Osteoblast (primary cell): ENCODE measurements at regions not wholly inside any gene's neighbourhood (a gene's known extent, or its start where the extent isn't known, plus 50 kb on each side); places are given as distances from the start of the nearest gene placed in this dataset.

Experiments
- DNase-seq: peaks from one replicate; pipeline ENCODE4 v3.0.0; 2011; ENCODE audit warnings: low spot score, mixed read lengths; ENCODE audit not compliant: insufficient read length; ENCODE audit errors: missing footprints
- H2AFZ ChIP-seq: 2 replicates; pipeline ENCODE4 v1.6.0; 2011; ENCODE audit warnings: mild to moderate bottlenecking, low read length
- H3K27ac ChIP-seq: 2 replicates; pipeline ENCODE4 v1.5.1; 2011; ENCODE audit warnings: mild to moderate bottlenecking, low read depth, low read length, moderate library complexity
- H3K27me3 ChIP-seq: 2 replicates; pipeline ENCODE4 v1.6.0; 2012; ENCODE audit warnings: mild to moderate bottlenecking, control low read depth, inconsistent platforms, low read length, moderate library complexity; ENCODE audit not compliant: insufficient read depth
- H3K36me3 ChIP-seq: 2 replicates; pipeline ENCODE4 v1.5.1; 2011; ENCODE audit warnings: mild to moderate bottlenecking, low read length, control low read depth, moderate library complexity; ENCODE audit not compliant: insufficient read depth
- H3K4me1 ChIP-seq: 2 replicates; pipeline ENCODE4 v1.5.1; 2011; ENCODE audit warnings: mild to moderate bottlenecking, low read length, control low read depth, moderate library complexity; ENCODE audit not compliant: insufficient read depth
- H3K4me2 ChIP-seq: 2 replicates; pipeline ENCODE4 v1.6.0; 2011; ENCODE audit warnings: mild to moderate bottlenecking, low read length; ENCODE audit not compliant: insufficient read depth
- H3K4me3 ChIP-seq: fragments of 200-600 bp; sonication (generic); 3 replicates; pipeline ENCODE4 v1.5.1; 2012; ENCODE audit warnings: mild to moderate bottlenecking, low read length, inconsistent platforms; ENCODE audit not compliant: insufficient read depth
- H3K79me2 ChIP-seq: 2 replicates; pipeline ENCODE4 v1.6.0; 2012; ENCODE audit warnings: mild to moderate bottlenecking, low read length, control low read depth, inconsistent platforms; ENCODE audit not compliant: insufficient read depth
- H3K9me3 ChIP-seq: 2 replicates; pipeline ENCODE4 v1.5.1; 2011; ENCODE audit warnings: low read depth, low read length, control low read depth
- H4K20me1 ChIP-seq: 2 replicates; pipeline ENCODE4 v1.6.0; 2012; ENCODE audit warnings: mild to moderate bottlenecking, low read length, control low read depth; ENCODE audit not compliant: insufficient read depth
- CTCF ChIP-seq: IDR thresholded peaks from 2 replicates; pipeline ENCODE4 v1.5.1; 2011; ENCODE audit warnings: mild to moderate bottlenecking, low read depth, low read length, moderate library complexity; ENCODE audit errors: extremely low read depth

- no peak for TF ChIP-seq CTCF
- no peak for DNase-seq
- H3K27me3 ChIP-seq, result no peaks in the 10 kb centered on the region
These were observed 259.4 kb downstream of the CCSER2 start for GRCh38 chr10:84587789-84588188.

GRCh38 chr10:84588426-84588825 lies 260.0 kb downstream of the CCSER2 start:
- no peak for DNase-seq
- no peak for TF ChIP-seq CTCF

More at GRCh38 chr10:84587789-84588188, 259.4 kb downstream of the CCSER2 start:
- no peaks in the 10 kb centered on the region for H4K20me1 ChIP-seq
- H3K36me3 ChIP-seq, result no peaks in the 10 kb centered on the region
- no peaks in the 10 kb centered on the region for H3K79me2 ChIP-seq
- no peaks in the 10 kb centered on the region for H3K9me3 ChIP-seq
- H3K4me3 ChIP-seq, result no peak overlapping the region
- H3K4me2 ChIP-seq, result no peak overlapping the region
- H3K27ac ChIP-seq, result no peak overlapping the region
- no peaks in the 10 kb centered on the region for H3K4me1 ChIP-seq
- H2AFZ ChIP-seq, result no peak overlapping the region

GRCh38 chr10:84588971-84589370 lies 260.6 kb downstream of the CCSER2 start:
- Histone ChIP-seq H3K79me2 (no peaks in the 10 kb centered on the region), H3K27me3 (no peaks in the 10 kb centered on the region), H3K9me3 (no peaks in the 10 kb centered on the region), H3K27ac (no peak overlapping the region), H3K4me2 (no peak overlapping the region), H2AFZ (no peak overlapping the region), H3K4me3 (no peak overlapping the region), H3K36me3 (no peaks in the 10 kb centered on the region), H3K4me1 (no peaks in the 10 kb centered on the region), H4K20me1 (no peaks in the 10 kb centered on the region)
- DNase-seq, result no peak
- TF ChIP-seq CTCF, result no peak

More at GRCh38 chr10:84588426-84588825, 260.0 kb downstream of the CCSER2 start:
- H4K20me1 ChIP-seq, result no peaks in the 10 kb centered on the region
- H3K27ac ChIP-seq, result no peak overlapping the region
- no peak overlapping the region for H3K4me3 ChIP-seq
- no peaks in the 10 kb centered on the region for H3K9me3 ChIP-seq
- H3K36me3 ChIP-seq, result no peaks in the 10 kb centered on the region
- H3K4me2 ChIP-seq, result no peak overlapping the region
- H3K79me2 ChIP-seq, result no peaks in the 10 kb centered on the region
- H3K4me1 ChIP-seq, result no peaks in the 10 kb centered on the region
- no peaks in the 10 kb centered on the region for H3K27me3 ChIP-seq
- H2AFZ ChIP-seq, result no peak overlapping the region

GRCh38 chr10:84589526-84590205 lies 261.3 kb downstream of the CCSER2 start:
- Histone ChIP-seq H3K27ac (no peak overlapping the region), H3K79me2 (no peaks in the 10 kb centered on the region), H3K4me2 (no peak overlapping the region), H3K9me3 (no peaks in the 10 kb centered on the region), H2AFZ (no peak overlapping the region), H3K36me3 (no peaks in the 10 kb centered on the region), H3K4me3 (no peak overlapping the region), H3K27me3 (no peaks in the 10 kb centered on the region), H4K20me1 (no peaks in the 10 kb centered on the region), H3K4me1 (no peaks in the 10 kb centered on the region)
- TF ChIP-seq CTCF, result no peak
- no peak for DNase-seq
